ENCODE measurements at regions not wholly inside any gene's neighbourhood (a gene's known extent, or its start where the extent isn't known, plus 50 kb on each side); places are given as distances from the start of the nearest gene placed in this dataset.

GRCh38 chr4:18973296-18973695 is 951.7 kb upstream of the LCORL start:
- Mint-ChIP-seq H3K27ac (no peak overlapping the region), H3K36me3 (no peaks in the 10 kb centered on the region), H3K4me3 (no peak overlapping the region), H3K27me3 (ENCODE audit: low read depth in 3 of 3) (no peaks in the 10 kb centered on the region), H3K9me3 (peaks cover 0 to 10% (median 2%) of the 10 kb centered on the region in 7 donors), H3K4me1 (no peaks in the 10 kb centered on the region)
- Histone ChIP-seq H3K4me3 (replicated peaks in 1 of 3; ENCODE audit: low read depth in 2 of 3, low read length in 3 of 3) (no peak overlapping the region), H2AFZ (ENCODE audit: insufficient read depth, low read depth, low read length, poor library complexity, severe bottlenecking) (no peak overlapping the region), H3K9ac (ENCODE audit: insufficient read depth, low read length, poor library complexity, severe bottlenecking) (no peak overlapping the region), H3K36me3 (replicated peaks in 1 of 2; ENCODE audit: control insufficient read depth in 1 of 2, insufficient read depth in 2 of 2, low read length in 2 of 2) (no peaks in the 10 kb centered on the region), H3K79me2 (ENCODE audit: insufficient read depth, low read length) (no peaks in the 10 kb centered on the region), H3K9me3 (replicated peaks in 1 of 2; ENCODE audit: control insufficient read depth in 1 of 2, insufficient read depth in 1 of 2, low read length in 2 of 2) (peaks cover 0 to 3% of the 10 kb centered on the region in 2 donors), H3K4me2 (replicated peaks; ENCODE audit: extremely low read depth, low read length, poor library complexity, severe bottlenecking) (no peak overlapping the region), H3K27ac (ENCODE audit: low read depth in 1 of 2, low read length in 2 of 2) (no peak overlapping the region), H4K20me1 (ENCODE audit: insufficient read depth, low read length) (no peaks in the 10 kb centered on the region), H3K4me1 (ENCODE audit: control insufficient read depth in 1 of 2, insufficient read depth in 2 of 2, low read length in 2 of 2) (no peaks in the 10 kb centered on the region), H3K27me3 (ENCODE audit: control insufficient read depth in 2 of 2, insufficient read depth in 2 of 2, low read length in 2 of 2) (no peaks in the 10 kb centered on the region)
- no peak for DNase-seq
- intact Hi-C loops (cut with micrococcal nuclease): no loop called here
- TF ChIP-seq CTCF (IDR thresholded peaks at IDR 0.05): no peak
- no CpG with 5 or more reads among the region's 1 CpG for WGBS (ENCODE audit: insufficient coverage)

GRCh38 chr4:18961879-18962278 is 940.3 kb upstream of the LCORL start:
- Mint-ChIP-seq H3K4me3 (no peak overlapping the region), H3K27ac (no peak overlapping the region), H3K36me3 (no peaks in the 10 kb centered on the region), H3K27me3 (ENCODE audit: low read depth in 3 of 3) (no peaks in the 10 kb centered on the region), H3K9me3 (peaks cover 0 to 10% (median 4%) of the 10 kb centered on the region in 7 donors), H3K4me1 (no peaks in the 10 kb centered on the region)
- H4K20me1 ChIP-seq (ENCODE audit: insufficient read depth, low read length): no peaks in the 10 kb centered on the region
- no peak overlapping the region for H3K27ac ChIP-seq (ENCODE audit: low read depth in 1 of 2, low read length in 2 of 2)
- H2AFZ ChIP-seq (ENCODE audit: insufficient read depth, low read depth, low read length, poor library complexity, severe bottlenecking): no peak overlapping the region
- H3K27me3 ChIP-seq (ENCODE audit: control insufficient read depth in 2 of 2, insufficient read depth in 2 of 2, low read length in 2 of 2): no peaks in the 10 kb centered on the region
- no peaks in the 10 kb centered on the region for H3K79me2 ChIP-seq (ENCODE audit: insufficient read depth, low read length)
- no peaks in the 10 kb centered on the region for H3K4me1 ChIP-seq (ENCODE audit: control insufficient read depth in 1 of 2, insufficient read depth in 2 of 2, low read length in 2 of 2)
- no peak overlapping the region for H3K9ac ChIP-seq (ENCODE audit: insufficient read depth, low read length, poor library complexity, severe bottlenecking)
- H3K4me3 ChIP-seq (replicated peaks in 1 of 3; ENCODE audit: low read depth in 2 of 3, low read length in 3 of 3): no peak overlapping the region
- peaks cover 5 to 7% of the 10 kb centered on the region in 2 donors for H3K9me3 ChIP-seq (replicated peaks in 1 of 2; ENCODE audit: control insufficient read depth in 1 of 2, insufficient read depth in 1 of 2, low read length in 2 of 2)
- no peak for TF ChIP-seq CTCF (IDR thresholded peaks at IDR 0.05)
- intact Hi-C loops (cut with micrococcal nuclease): no loop called here
- H3K36me3 ChIP-seq (replicated peaks in 1 of 2; ENCODE audit: control insufficient read depth in 1 of 2, insufficient read depth in 2 of 2, low read length in 2 of 2): no peaks in the 10 kb centered on the region
- no peak for DNase-seq
- H3K4me2 ChIP-seq (replicated peaks; ENCODE audit: extremely low read depth, low read length, poor library complexity, severe bottlenecking): no peak overlapping the region
